ENCODE measurements at regions not wholly inside any gene's neighbourhood (a gene's known extent, or its start where the extent isn't known, plus 50 kb on each side); places are given as distances from the start of the nearest gene placed in this dataset.

- H4K8ac ChIP-seq (replicated peaks; ENCODE audit: insufficient read length, low read depth, low read length): no peak overlapping the region
- H2BK20ac ChIP-seq (ENCODE audit: low read depth, low read length, poor library complexity, severe bottlenecking): no peak overlapping the region
- no peak overlapping the region for H3K23ac ChIP-seq (ENCODE audit: insufficient read length, low read depth, low read length)
- no peak overlapping the region for H2BK120ac ChIP-seq (ENCODE audit: low read depth, low read length, poor library complexity, severe bottlenecking)
- H3K27me3 ChIP-seq (ENCODE audit: insufficient read depth, low read length): no peaks in the 10 kb centered on the region
- H2BK12ac ChIP-seq (ENCODE audit: insufficient read length, low read depth, low read length): no peak overlapping the region
- H3K79me1 ChIP-seq (ENCODE audit: insufficient read depth, low read depth, low read length, poor library complexity, severe bottlenecking): no peaks in the 10 kb centered on the region
- no peak overlapping the region for H2AFZ ChIP-seq (ENCODE audit: low read length)
- TF ChIP-seq, protein P1, sequence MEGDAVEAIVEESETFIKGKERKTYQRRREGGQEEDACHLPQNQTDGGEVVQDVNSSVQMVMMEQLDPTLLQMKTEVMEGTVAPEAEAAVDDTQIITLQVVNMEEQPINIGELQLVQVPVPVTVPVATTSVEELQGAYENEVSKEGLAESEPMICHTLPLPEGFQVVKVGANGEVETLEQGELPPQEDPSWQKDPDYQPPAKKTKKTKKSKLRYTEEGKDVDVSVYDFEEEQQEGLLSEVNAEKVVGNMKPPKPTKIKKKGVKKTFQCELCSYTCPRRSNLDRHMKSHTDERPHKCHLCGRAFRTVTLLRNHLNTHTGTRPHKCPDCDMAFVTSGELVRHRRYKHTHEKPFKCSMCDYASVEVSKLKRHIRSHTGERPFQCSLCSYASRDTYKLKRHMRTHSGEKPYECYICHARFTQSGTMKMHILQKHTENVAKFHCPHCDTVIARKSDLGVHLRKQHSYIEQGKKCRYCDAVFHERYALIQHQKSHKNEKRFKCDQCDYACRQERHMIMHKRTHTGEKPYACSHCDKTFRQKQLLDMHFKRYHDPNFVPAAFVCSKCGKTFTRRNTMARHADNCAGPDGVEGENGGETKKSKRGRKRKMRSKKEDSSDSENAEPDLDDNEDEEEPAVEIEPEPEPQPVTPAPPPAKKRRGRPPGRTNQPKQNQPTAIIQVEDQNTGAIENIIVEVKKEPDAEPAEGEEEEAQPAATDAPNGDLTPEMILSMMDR (conservative IDR thresholded peaks at IDR 0.05): no peak
- H3K4me1 ChIP-seq (ENCODE audit: insufficient read depth, low read length): no peaks in the 10 kb centered on the region
- H3K9me3 ChIP-seq (ENCODE audit: control insufficient read depth, low read depth, low read length): no peaks in the 10 kb centered on the region
- H4K91ac ChIP-seq (ENCODE audit: insufficient read length, low read depth, low read length): no peak overlapping the region
- H3K4me3 Mint-ChIP-seq: no peak overlapping the region
- no peaks in the 10 kb centered on the region for H4K20me1 ChIP-seq (ENCODE audit: control insufficient read depth, insufficient read depth, insufficient read length)
- no peak overlapping the region for H3K18ac ChIP-seq (ENCODE audit: insufficient read length, low read depth, low read length)
- no peak overlapping the region for H3K4ac ChIP-seq (ENCODE audit: low read depth, low read length)
- H3K79me2 ChIP-seq (ENCODE audit: insufficient read depth, low read length): no peaks in the 10 kb centered on the region
- H3K27me3 Mint-ChIP-seq (ENCODE audit: low read depth): no peaks in the 10 kb centered on the region
- no peaks in the 10 kb centered on the region for H3K36me3 Mint-ChIP-seq (ENCODE audit: insufficient read depth in 1 of 3, low read depth in 3 of 3)
- no peak overlapping the region for H3K9ac ChIP-seq (ENCODE audit: extremely low read depth, insufficient read length, low read length)
- no peaks in the 10 kb centered on the region for H3K4me1 Mint-ChIP-seq
- H3K14ac ChIP-seq (ENCODE audit: insufficient read depth, low read length): no peak overlapping the region
- no CpG with 5 or more reads among the region's 5 CpGs for WGBS (ENCODE audit: extremely low coverage, insufficient read length, low lambda C conversion rate)
- H3T11ph ChIP-seq (ENCODE audit: low read length): no peak overlapping the region
- H3K23me2 ChIP-seq (ENCODE audit: insufficient read length, low read depth, low read length, poor library complexity, severe bottlenecking): no peaks in the 10 kb centered on the region
- no peak overlapping the region for H3K56ac ChIP-seq (ENCODE audit: insufficient read length, low read depth, low read length)
- H3K4me2 ChIP-seq (ENCODE audit: insufficient read depth, insufficient read length, low read length): no peak overlapping the region
- no peak overlapping the region for H3K27ac ChIP-seq (ENCODE audit: insufficient read length, low read depth, low read length)
- no peaks in the 10 kb centered on the region; a peak in 1 of 5 replicates for H3K9me3 Mint-ChIP-seq
- H2AK5ac ChIP-seq (ENCODE audit: insufficient read length, low read length): no peak overlapping the region
- DNase-seq: no peak
- no peak overlapping the region for H2BK5ac ChIP-seq (ENCODE audit: insufficient read length, low read length)
- no peak overlapping the region for H4K5ac ChIP-seq (ENCODE audit: insufficient read length, low read depth, low read length)
- no peak overlapping the region for H2BK15ac ChIP-seq (ENCODE audit: low read depth, low read length)
- H3K27ac Mint-ChIP-seq: peak overlapping the region in 1 of 3 experiments; percentile 71; a peak in 1 of 7 replicates
Observed at GRCh38 chr13:63699948-63700347, 2284.3 kb upstream of the PCDH20 start.
